Thyroid gland (tissue), 4 donors: ENCODE measurements at regions not wholly inside any gene's neighbourhood (a gene's known extent, or its start where the extent isn't known, plus 50 kb on each side); places are given as distances from the start of the nearest gene placed in this dataset.
"Not testable (repeated sequence)": the region's sequence is repeated elsewhere in the genome, so short reads cannot be mapped to it uniquely, and the experiment has no call there.

Source experiments
- CTCF ChIP-seq, 6 experiments: fragments of 200-600 bp in 3 of 6; fragments of 450-650 bp in 3 of 6; sonication (generic) in 3 of 6; IDR thresholded peaks; one replicate each; pipeline ENCODE4 v1.5.1; 2016 to 2019; ENCODE audit warnings: antibody characterized with exemption in 6 of 6, mild to moderate bottlenecking in 2 of 6, inconsistent platforms in 1 of 6, moderate library complexity in 1 of 6
- POLR2A ChIP-seq, 2 donors: fragments of 450-650 bp; IDR thresholded peaks; one replicate each; pipeline ENCODE4 v1.6.1; 2017; ENCODE audit warnings: antibody characterized with exemption in 2 of 2, mild to moderate bottlenecking in 2 of 2, moderate library complexity in 1 of 2

GRCh38 chr14:19489475-19489874 lies 55.3 kb upstream of the POTEG start:
- TF ChIP-seq POLR2A, CTCF (IDR thresholded peaks at IDR 0.05): not testable (repeated sequence)
